Breast epithelium (tissue), 4 donors: ENCODE measurements at regions not wholly inside any gene's neighbourhood (a gene's known extent, or its start where the extent isn't known, plus 50 kb on each side); places are given as distances from the start of the nearest gene placed in this dataset.

ENCODE experiments used
- DNase-seq, 2 donors: peaks; one replicate each; pipeline ENCODE4 v3.0.0-alpha.2; 2019; ENCODE audit warnings: low spot score in 2 of 2
- H3K27ac ChIP-seq, 2 donors: fragments of 200-600 bp; sonication (generic) in 1 of 2; one replicate each; pipeline ENCODE4 v1.5.1; 2016 to 2019; ENCODE audit warnings: mild to moderate bottlenecking in 1 of 2
- H3K27me3 ChIP-seq, 2 donors: fragments of 200-600 bp; sonication (generic) in 1 of 2; one replicate each; pipeline versions ENCODE4 v1.5.1 to v1.6.0; 2017 to 2019; ENCODE audit warnings: control low read depth in 1 of 2, mild to moderate bottlenecking in 1 of 2
- H3K36me3 ChIP-seq: fragments of 200-600 bp; one replicate; pipeline ENCODE4 v1.5.1; 2019
- H3K4me1 ChIP-seq, 2 donors: fragments of 200-600 bp; sonication (generic); one replicate each; pipeline ENCODE4 v1.5.1; 2016 to 2019; ENCODE audit warnings: control low read depth in 1 of 2
- H3K4me3 ChIP-seq, 3 donors: fragments of 200-600 bp; sonication (generic); 1 replicate in 2 of 3; 2 replicates in 1 of 3; pipeline ENCODE4 v1.5.1; 2016 to 2019; ENCODE audit warnings: mild to moderate bottlenecking in 3 of 3, moderate library complexity in 2 of 3
- H3K9me3 ChIP-seq, 2 donors: fragments of 200-600 bp; sonication (generic) in 1 of 2; one replicate each; pipeline ENCODE4 v1.5.1; 2016 to 2019; ENCODE audit warnings: control low read depth in 1 of 2
- CTCF ChIP-seq, 3 donors: fragments of 450-650 bp; IDR thresholded peaks; one replicate each; pipeline ENCODE4 v1.5.1; 2016 to 2017; ENCODE audit warnings: antibody characterized with exemption in 3 of 3, mild to moderate bottlenecking in 3 of 3, moderate library complexity in 3 of 3
- POLR2A ChIP-seq: fragments of 450-650 bp; IDR thresholded peaks from one replicate; pipeline ENCODE4 v1.6.1; 2016; ENCODE audit warnings: antibody characterized with exemption, mild to moderate bottlenecking, moderate library complexity
- POLR2AphosphoS5 ChIP-seq, 3 donors: sonication (generic); formaldehyde crosslinking; IDR thresholded peaks; one replicate each; pipeline ENCODE4 v1.6.1; 2017; ENCODE audit warnings: antibody characterized with exemption in 3 of 3
- intact Hi-C: fragments of 100-400 bp; cut with DNase I; formaldehyde crosslinking; loops from one replicate; pipeline ENCODE4 v1.15.1; 2023; ENCODE audit warnings: low total_unique reads

- Histone ChIP-seq H3K4me3 (no peak overlapping the region), H3K27ac (no peak overlapping the region), H3K9me3 (no peaks in the 10 kb centered on the region), H3K36me3 (no peaks in the 10 kb centered on the region), H3K4me1 (no peaks in the 10 kb centered on the region), H3K27me3 (no peaks in the 10 kb centered on the region)
- intact Hi-C loops: no loop called here
- no peak for DNase-seq
- TF ChIP-seq CTCF (IDR thresholded peaks at IDR 0.05) (no peak), POLR2AphosphoS5 (IDR thresholded peaks at IDR 0.05) (no peak), POLR2A (no peak)
These were observed 77.5 kb upstream of the CNTN3 start for GRCh38 chr3:74691946-74692345.

GRCh38 chr3:74673326-74673725, 58.9 kb upstream of the CNTN3 start:
- Histone ChIP-seq H3K4me1 (no peaks in the 10 kb centered on the region), H3K36me3 (no peaks in the 10 kb centered on the region), H3K27ac (no peak overlapping the region), H3K27me3 (no peaks in the 10 kb centered on the region), H3K9me3 (peaks cover 0 to 3% of the 10 kb centered on the region in 2 donors), H3K4me3 (no peak overlapping the region)
- intact Hi-C loops: no loop called here
- TF ChIP-seq CTCF (IDR thresholded peaks at IDR 0.05) (no peak), POLR2A (no peak), POLR2AphosphoS5 (IDR thresholded peaks at IDR 0.05) (no peak)
- no peak for DNase-seq

GRCh38 chr3:74664606-74665005, 50.1 kb upstream of the CNTN3 start:
- DNase-seq: no peak
- Histone ChIP-seq H3K9me3 (peaks cover 5 to 17% of the 10 kb centered on the region in 2 donors), H3K4me1 (no peaks in the 10 kb centered on the region), H3K4me3 (no peak overlapping the region), H3K27ac (no peak overlapping the region), H3K27me3 (no peaks in the 10 kb centered on the region), H3K36me3 (no peaks in the 10 kb centered on the region)
- TF ChIP-seq POLR2AphosphoS5 (IDR thresholded peaks at IDR 0.05) (no peak), CTCF (IDR thresholded peaks at IDR 0.05) (no peak), POLR2A (no peak)
- intact Hi-C loops: no loop called here
